Endodermal cell (in vitro differentiated cells): ENCODE measurements at regions not wholly inside any gene's neighbourhood (a gene's known extent, or its start where the extent isn't known, plus 50 kb on each side); places are given as distances from the start of the nearest gene placed in this dataset.

ENCODE experiments used
- DNase-seq: peaks from one replicate; pipeline ENCODE4 v3.0.0-alpha.2; 2017
- H3K27ac ChIP-seq: 2 replicates; pipeline ENCODE4 v1.5.1; 2013; ENCODE audit warnings: mild to moderate bottlenecking, low read depth, low read length, moderate library complexity
- H3K27me3 ChIP-seq: 2 replicates; pipeline ENCODE4 v1.6.1; 2013; ENCODE audit warnings: mild to moderate bottlenecking, low read length, moderate library complexity; ENCODE audit not compliant: insufficient read depth, control insufficient read depth, poor library complexity, severe bottlenecking
- H3K36me3 ChIP-seq: 2 replicates; pipeline ENCODE4 v1.7.0; 2013; ENCODE audit warnings: mild to moderate bottlenecking, low read length, moderate library complexity; ENCODE audit not compliant: control insufficient read depth, insufficient read depth
- H3K4me1 ChIP-seq: one replicate; pipeline ENCODE4 v1.7.0; 2013; ENCODE audit warnings: low read length; ENCODE audit not compliant: control insufficient read depth, insufficient read depth
- H3K4me3 ChIP-seq: 2 replicates; pipeline ENCODE4 v1.5.1; 2013; ENCODE audit warnings: mild to moderate bottlenecking, low read length, moderate library complexity
- H3K9ac ChIP-seq: 2 replicates; pipeline ENCODE4 v1.6.1; 2013; ENCODE audit warnings: mild to moderate bottlenecking, low read length, moderate library complexity; ENCODE audit not compliant: poor library complexity, severe bottlenecking; ENCODE audit errors: extremely low read depth
- H3K9me3 ChIP-seq: 2 replicates; pipeline ENCODE4 v1.6.1; 2013; ENCODE audit warnings: mild to moderate bottlenecking, low read length, moderate library complexity; ENCODE audit not compliant: control insufficient read depth
- H3K27ac Mint-ChIP-seq: 2 replicates; pipeline ENCODE4 v1.8.0; 2020; ENCODE audit warnings: mixed read lengths
- H3K27me3 Mint-ChIP-seq: 2 replicates; pipeline ENCODE4 v1.8.0; 2021; ENCODE audit warnings: mild to moderate bottlenecking, mixed read lengths; ENCODE audit not compliant: insufficient read depth
- H3K36me3 Mint-ChIP-seq: 2 replicates; pipeline ENCODE4 v1.8.0; 2020; ENCODE audit warnings: low read depth, mixed read lengths
- H3K4me1 Mint-ChIP-seq: 2 replicates; pipeline ENCODE4 v1.8.0; 2020; ENCODE audit warnings: mixed read lengths
- H3K4me3 Mint-ChIP-seq: 2 replicates; pipeline ENCODE4 v1.8.0; 2020; ENCODE audit warnings: mild to moderate bottlenecking, moderate library complexity, mixed read lengths
- H3K9me3 Mint-ChIP-seq: 2 replicates; pipeline ENCODE4 v1.8.0; 2020; ENCODE audit warnings: mild to moderate bottlenecking, mixed read lengths
- WGBS, 2 experiments: methylation state at CpG; one replicate each; pipeline versions ENCODE4 v1.1.5 to v1.1.7; 2013; ENCODE audit warnings: missing lambda C conversion rate in 2 of 2, mixed read lengths in 1 of 2; ENCODE audit not compliant: insufficient coverage in 1 of 2, insufficient read length in 1 of 2; 5-methylcytosine and 5-hydroxymethylcytosine counted together
- TF ChIP-seq, protein P1 (sequence below): fragments of 200-600 bp; sonication (generic); conservative IDR thresholded peaks from 2 replicates; pipeline ENCODE4 v1.5.0; 2021; ENCODE audit warnings: antibody characterized with exemption, mild to moderate bottlenecking

DNA sequence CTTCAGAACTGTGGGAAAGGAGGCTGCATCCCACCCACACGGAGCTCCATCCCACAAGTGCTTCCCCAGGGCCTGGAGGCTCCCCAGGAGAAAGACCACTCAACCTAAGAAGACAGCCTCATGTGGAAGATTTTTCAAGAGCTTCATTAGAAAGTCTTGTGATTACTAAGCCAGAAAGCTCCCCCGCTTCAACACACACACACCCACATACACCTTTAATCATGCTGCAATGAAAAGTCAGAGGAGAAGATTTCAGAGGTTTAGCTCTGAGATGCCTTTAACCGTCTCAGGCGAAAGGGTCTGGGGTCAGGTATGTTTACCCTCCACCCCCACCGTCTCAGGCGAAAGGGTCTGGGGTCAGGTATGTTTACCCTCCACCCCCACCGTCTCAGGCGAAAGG, 634.5 kb upstream of the B3GAT1 start:
- H3K36me3 Mint-ChIP-seq = no peaks in the 10 kb centered on the region
- no peak for DNase-seq
- no peak overlapping the region for H3K27ac ChIP-seq
- H3K9me3 ChIP-seq = no peaks in the 10 kb centered on the region
- no peaks in the 10 kb centered on the region for H3K4me1 ChIP-seq
- WGBS, 2 experiments = 75% methylated on average over 2 of the region's 8 CpGs; no CpG with 5 or more reads in 1 of the 2 experiments
- TF ChIP-seq, protein P1, sequence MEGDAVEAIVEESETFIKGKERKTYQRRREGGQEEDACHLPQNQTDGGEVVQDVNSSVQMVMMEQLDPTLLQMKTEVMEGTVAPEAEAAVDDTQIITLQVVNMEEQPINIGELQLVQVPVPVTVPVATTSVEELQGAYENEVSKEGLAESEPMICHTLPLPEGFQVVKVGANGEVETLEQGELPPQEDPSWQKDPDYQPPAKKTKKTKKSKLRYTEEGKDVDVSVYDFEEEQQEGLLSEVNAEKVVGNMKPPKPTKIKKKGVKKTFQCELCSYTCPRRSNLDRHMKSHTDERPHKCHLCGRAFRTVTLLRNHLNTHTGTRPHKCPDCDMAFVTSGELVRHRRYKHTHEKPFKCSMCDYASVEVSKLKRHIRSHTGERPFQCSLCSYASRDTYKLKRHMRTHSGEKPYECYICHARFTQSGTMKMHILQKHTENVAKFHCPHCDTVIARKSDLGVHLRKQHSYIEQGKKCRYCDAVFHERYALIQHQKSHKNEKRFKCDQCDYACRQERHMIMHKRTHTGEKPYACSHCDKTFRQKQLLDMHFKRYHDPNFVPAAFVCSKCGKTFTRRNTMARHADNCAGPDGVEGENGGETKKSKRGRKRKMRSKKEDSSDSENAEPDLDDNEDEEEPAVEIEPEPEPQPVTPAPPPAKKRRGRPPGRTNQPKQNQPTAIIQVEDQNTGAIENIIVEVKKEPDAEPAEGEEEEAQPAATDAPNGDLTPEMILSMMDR = no peak
- no peak overlapping the region for H3K27ac Mint-ChIP-seq
- H3K27me3 ChIP-seq = no peaks in the 10 kb centered on the region
- H3K4me1 Mint-ChIP-seq = peaks cover 11% of the 10 kb centered on the region
- H3K36me3 ChIP-seq = no peaks in the 10 kb centered on the region
- H3K4me3 ChIP-seq = no peak overlapping the region
- H3K9ac ChIP-seq = no peak overlapping the region
- peaks cover 3% of the 10 kb centered on the region for H3K27me3 Mint-ChIP-seq
- H3K4me3 Mint-ChIP-seq = peak overlapping the region; percentile 24
- no peaks in the 10 kb centered on the region for H3K9me3 Mint-ChIP-seq

DNA sequence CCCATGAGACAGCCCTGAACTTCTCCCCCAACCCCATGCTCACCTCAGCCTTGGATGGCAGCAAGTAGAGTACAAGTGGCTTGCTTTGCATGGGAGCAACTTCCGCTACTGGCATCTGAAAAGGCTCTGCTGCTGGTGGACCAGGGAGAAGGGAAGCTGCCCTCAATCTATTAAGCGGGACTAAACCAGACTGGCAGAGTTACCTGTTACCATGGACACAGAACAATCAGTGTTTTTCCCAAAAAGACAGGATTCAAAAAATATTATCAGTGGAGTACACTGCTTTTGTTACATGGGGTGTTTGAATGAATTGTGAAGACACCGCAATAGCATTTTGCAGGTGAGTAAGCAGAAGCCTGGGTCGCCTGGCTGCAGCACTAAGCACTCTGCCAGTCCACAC, 631.4 kb upstream of the B3GAT1 start:
- H3K27me3 ChIP-seq = no peaks in the 10 kb centered on the region
- Mint-ChIP-seq H3K4me1 (peaks cover 11% of the 10 kb centered on the region), H3K27ac (no peak overlapping the region), H3K9me3 (no peaks in the 10 kb centered on the region), H3K36me3 (no peaks in the 10 kb centered on the region), H3K27me3 (peaks cover 3% of the 10 kb centered on the region), H3K4me3 (no peak overlapping the region)
- WGBS, 2 experiments = 95 to 97% methylated on average over 4 of the region's 4 CpGs
- TF ChIP-seq, protein P1 = no peak
- H3K4me3 ChIP-seq = no peak overlapping the region
- H3K27ac ChIP-seq = no peak overlapping the region
- H3K4me1 ChIP-seq = no peaks in the 10 kb centered on the region
- no peak overlapping the region for H3K9ac ChIP-seq
- H3K36me3 ChIP-seq = no peaks in the 10 kb centered on the region
- H3K9me3 ChIP-seq = no peaks in the 10 kb centered on the region
- DNase-seq = no peak

DNA sequence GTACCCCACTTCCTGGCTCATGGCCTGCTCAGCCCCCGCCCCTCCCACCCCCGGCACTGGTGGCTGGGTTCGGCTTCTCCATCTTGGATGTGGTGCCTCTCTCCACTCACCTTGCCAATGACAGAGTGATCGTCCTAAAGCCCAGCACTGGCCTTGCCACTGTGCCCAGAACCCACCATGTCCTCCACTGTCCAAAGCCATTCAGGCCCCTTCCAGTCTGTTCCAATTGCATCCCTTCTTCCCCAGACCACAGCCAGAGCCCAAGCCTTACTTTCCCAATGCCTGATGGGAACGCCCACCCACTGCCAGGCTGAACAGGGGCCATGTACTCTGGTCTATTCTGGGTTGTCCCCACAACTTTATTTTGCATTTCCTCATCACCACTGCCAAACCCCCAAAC, 625.8 kb upstream of the B3GAT1 start:
- no peaks in the 10 kb centered on the region for H3K36me3 ChIP-seq
- Mint-ChIP-seq H3K9me3 (no peaks in the 10 kb centered on the region), H3K36me3 (no peaks in the 10 kb centered on the region), H3K4me1 (peaks cover 5% of the 10 kb centered on the region), H3K4me3 (no peak overlapping the region), H3K27me3 (peaks cover under 1% of the 10 kb centered on the region), H3K27ac (no peak overlapping the region)
- no peak overlapping the region for H3K27ac ChIP-seq
- H3K4me1 ChIP-seq = no peaks in the 10 kb centered on the region
- no peaks in the 10 kb centered on the region for H3K27me3 ChIP-seq
- no peak for DNase-seq
- H3K4me3 ChIP-seq = no peak overlapping the region
- 88 to 95% methylated on average over 4 to 5 of the region's 5 CpGs for WGBS, 2 experiments
- TF ChIP-seq, protein P1 = no peak
- no peak overlapping the region for H3K9ac ChIP-seq
- no peaks in the 10 kb centered on the region for H3K9me3 ChIP-seq
